MM.1S (cell line): ENCODE measurements at regions not wholly inside any gene's neighbourhood (a gene's known extent, or its start where the extent isn't known, plus 50 kb on each side); places are given as distances from the start of the nearest gene placed in this dataset.

Experiments
- DNase-seq: peaks from one replicate; pipeline ENCODE4 v3.0.0-alpha.2; 2015
- H2AFZ ChIP-seq: fragments of 300-600 bp; sonication (generic); 2 replicates; pipeline ENCODE4 v1.6.0; 2016; ENCODE audit warnings: antibody characterized with exemption, low read length
- H3F3A ChIP-seq: fragments of 300-600 bp; sonication (generic); 2 replicates; pipeline ENCODE4 v1.6.1; 2016; ENCODE audit warnings: mild to moderate bottlenecking, antibody characterized with exemption, low read length, moderate library complexity, mixed read lengths; ENCODE audit not compliant: insufficient read depth
- H3K27ac ChIP-seq: fragments of 300-600 bp; sonication (generic); 2 replicates; pipeline ENCODE4 v1.5.1; 2016; ENCODE audit warnings: mild to moderate bottlenecking, low read length
- H3K27me3 ChIP-seq: fragments of 300-600 bp; sonication (generic); replicated peaks from 2 replicates; pipeline ENCODE4 v1.6.0; 2016; ENCODE audit warnings: low read length; ENCODE audit not compliant: insufficient read depth
- H3K36me3 ChIP-seq: fragments of 300-600 bp; sonication (generic); replicated peaks from 2 replicates; pipeline ENCODE4 v1.6.1; 2016; ENCODE audit warnings: mild to moderate bottlenecking, low read length, mixed read lengths; ENCODE audit not compliant: insufficient read depth
- H3K4me1 ChIP-seq: fragments of 300-600 bp; sonication (generic); 2 replicates; pipeline ENCODE4 v1.6.1; 2016; ENCODE audit warnings: low read length, mixed read lengths
- H3K4me2 ChIP-seq: fragments of 300-600 bp; sonication (generic); 2 replicates; pipeline ENCODE4 v1.6.0; 2016; ENCODE audit warnings: low read depth, low read length
- H3K4me3 ChIP-seq: fragments of 300-600 bp; sonication (generic); 2 replicates; pipeline ENCODE4 v1.5.1; 2016; ENCODE audit warnings: low read length, mixed read lengths
- H3K79me2 ChIP-seq: fragments of 300-600 bp; sonication (generic); 2 replicates; pipeline ENCODE4 v1.6.1; 2016; ENCODE audit warnings: mixed run types, low read length, mixed read lengths
- H3K9ac ChIP-seq: fragments of 300-600 bp; sonication (generic); 2 replicates; pipeline ENCODE4 v1.6.1; 2016; ENCODE audit warnings: low read length, mixed read lengths
- H3K9me2 ChIP-seq: fragments of 300-600 bp; sonication (generic); replicated peaks from 2 replicates; pipeline ENCODE4 v1.6.1; 2016; ENCODE audit warnings: mild to moderate bottlenecking, low read length, mixed read lengths; ENCODE audit not compliant: insufficient read depth
- H3K9me3 ChIP-seq: fragments of 300-600 bp; sonication (generic); replicated peaks from 2 replicates; pipeline ENCODE4 v1.6.1; 2016; ENCODE audit warnings: mild to moderate bottlenecking, low read length, mixed read lengths; ENCODE audit not compliant: insufficient read depth
- H4K20me1 ChIP-seq: fragments of 300-600 bp; sonication (generic); 2 replicates; pipeline ENCODE4 v1.6.1; 2016; ENCODE audit warnings: mild to moderate bottlenecking, low read length, moderate library complexity, mixed read lengths; ENCODE audit not compliant: insufficient read depth
- CTCF ChIP-seq: fragments of 300-600 bp; sonication (generic); IDR thresholded peaks from 2 replicates; pipeline ENCODE4 v1.5.1; 2016; ENCODE audit warnings: antibody characterized with exemption, low read length, mixed read lengths
- EZH2 ChIP-seq: fragments of 300-600 bp; sonication (generic); optimal IDR thresholded peaks from 2 replicates; pipeline ENCODE3; 2017; ENCODE audit warnings: low read depth, mild to moderate bottlenecking, antibody characterized with exemption, low read length, mixed read lengths
- EZH2phosphoT487 ChIP-seq: fragments of 300-600 bp; sonication (generic); IDR thresholded peaks from 2 replicates; pipeline ENCODE4 v1.6.1; 2018; ENCODE audit warnings: antibody characterized with exemption, low read length

GRCh38 chr3:153291059-153291685, 129.1 kb downstream of the RAP2B start:
- peak overlapping the region; percentile 34 for H2AFZ ChIP-seq
- H3K4me2 ChIP-seq: peak overlapping the region; percentile 25
- TF ChIP-seq CTCF: peak; percentile 85
- TF ChIP-seq EZH2phosphoT487: no peak
- no peak for TF ChIP-seq EZH2

GRCh38 chr3:153293265-153293664, 131.2 kb downstream of the RAP2B start:
- Histone ChIP-seq H3K36me3 (no peaks in the 10 kb centered on the region), H3K79me2 (no peaks in the 10 kb centered on the region), H3F3A (no peaks in the 10 kb centered on the region), H3K9me3 (no peaks in the 10 kb centered on the region), H3K9me2 (no peaks in the 10 kb centered on the region), H3K4me1 (peaks cover 21% of the 10 kb centered on the region), H2AFZ (no peak overlapping the region), H3K9ac (no peak overlapping the region), H3K4me3 (no peak overlapping the region), H3K27me3 (no peaks in the 10 kb centered on the region), H3K4me2 (no peak overlapping the region), H3K27ac (no peak overlapping the region), H4K20me1 (no peaks in the 10 kb centered on the region)
- DNase-seq: no peak
- TF ChIP-seq EZH2: no peak
- TF ChIP-seq EZH2phosphoT487: no peak
- TF ChIP-seq CTCF: no peak

More at GRCh38 chr3:153291059-153291685, 129.1 kb downstream of the RAP2B start:
- Histone ChIP-seq H3K4me1 (peaks cover 21% of the 10 kb centered on the region), H3K4me3 (no peak overlapping the region), H3K79me2 (no peaks in the 10 kb centered on the region), H3K27ac (no peak overlapping the region), H3K36me3 (no peaks in the 10 kb centered on the region), H3K27me3 (no peaks in the 10 kb centered on the region), H3K9me2 (no peaks in the 10 kb centered on the region), H3F3A (no peaks in the 10 kb centered on the region), H3K9ac (no peak overlapping the region), H4K20me1 (no peaks in the 10 kb centered on the region), H3K9me3 (no peaks in the 10 kb centered on the region)
- DNase-seq: peak; percentile 70

GRCh38 chr3:153295901-153296300, 133.9 kb downstream of the RAP2B start:
- no peak overlapping the region for H3K4me3 ChIP-seq
- peaks cover 5% of the 10 kb centered on the region for H3K4me1 ChIP-seq
- DNase-seq: no peak
- H3F3A ChIP-seq: no peaks in the 10 kb centered on the region
- no peak overlapping the region for H3K27ac ChIP-seq
- H3K27me3 ChIP-seq: no peaks in the 10 kb centered on the region
- H3K79me2 ChIP-seq: no peaks in the 10 kb centered on the region
- no peak overlapping the region for H2AFZ ChIP-seq
- H4K20me1 ChIP-seq: no peaks in the 10 kb centered on the region
- no peaks in the 10 kb centered on the region for H3K9me3 ChIP-seq
- H3K36me3 ChIP-seq: no peaks in the 10 kb centered on the region
- H3K9me2 ChIP-seq: no peaks in the 10 kb centered on the region
- no peak overlapping the region for H3K4me2 ChIP-seq
- no peak for TF ChIP-seq EZH2
- TF ChIP-seq CTCF: no peak
- no peak for TF ChIP-seq EZH2phosphoT487
- H3K9ac ChIP-seq: no peak overlapping the region
